Gastroesophageal sphincter (tissue), 4 donors: ENCODE measurements at regions not wholly inside any gene's neighbourhood (a gene's known extent, or its start where the extent isn't known, plus 50 kb on each side); places are given as distances from the start of the nearest gene placed in this dataset.

Experiments
- ATAC-seq: fragments of 150-250 bp; one replicate; pipeline ENCODE4 v1.9.1; 2016; ENCODE audit warnings: mild to moderate bottlenecking, moderate library complexity
- H3K27ac ChIP-seq, 4 donors: fragments of 200-600 bp; sonication (generic) in 3 of 4; 1 replicate in 3 of 4; 2 replicates in 1 of 4; pipeline ENCODE4 v1.5.1; 2016 to 2019
- H3K27me3 ChIP-seq: fragments of 200-600 bp; sonication (generic); one replicate; pipeline ENCODE4 v1.5.1; 2019
- H3K36me3 ChIP-seq, 2 donors: fragments of 200-600 bp; sonication (generic); one replicate each; pipeline ENCODE4 v1.5.1; 2019; ENCODE audit warnings: control low read depth in 1 of 2
- H3K4me1 ChIP-seq, 3 donors: fragments of 200-600 bp; sonication (generic); 1 replicate in 2 of 3; 2 replicates in 1 of 3; pipeline ENCODE4 v1.5.1; 2016 to 2019; ENCODE audit warnings: control low read depth in 2 of 3
- H3K4me3 ChIP-seq, 2 donors: fragments of 200-600 bp; sonication (generic); one replicate each; pipeline ENCODE4 v1.5.1; 2019; ENCODE audit warnings: mild to moderate bottlenecking in 1 of 2, moderate library complexity in 1 of 2
- H3K9me3 ChIP-seq, 3 donors: fragments of 200-600 bp; sonication (generic); one replicate each; pipeline ENCODE4 v1.5.1; 2017 to 2019; ENCODE audit warnings: control low read depth in 2 of 3
- EP300 ChIP-seq: sonication (generic); formaldehyde crosslinking; IDR thresholded peaks from one replicate; pipeline ENCODE4 v1.6.1; 2017; ENCODE audit warnings: antibody characterized with exemption, mild to moderate bottlenecking
- POLR2A ChIP-seq, 2 donors: fragments of 450-650 bp; IDR thresholded peaks; one replicate each; pipeline ENCODE4 v1.6.1; 2017; ENCODE audit warnings: antibody characterized with exemption in 2 of 2, mild to moderate bottlenecking in 2 of 2, moderate library complexity in 1 of 2
- POLR2AphosphoS5 ChIP-seq: sonication (generic); formaldehyde crosslinking; IDR thresholded peaks from one replicate; pipeline ENCODE4 v1.6.1; 2017; ENCODE audit warnings: antibody characterized with exemption
- WGBS, 2 donors: methylation state at CpG; one replicate each; pipeline ENCODE4 v1.1.5; 2018; ENCODE audit warnings: low coverage in 1 of 2; 5-methylcytosine and 5-hydroxymethylcytosine counted together
- TF ChIP-seq, protein P1 (sequence below), 4 experiments: fragments of 200-600 bp in 2 of 4; fragments of 450-650 bp in 2 of 4; sonication (generic) in 1 of 4; IDR thresholded peaks; one replicate each; pipeline ENCODE4 v1.5.1; 2017 to 2019; ENCODE audit warnings: antibody characterized with exemption in 4 of 4, mild to moderate bottlenecking in 2 of 4, moderate library complexity in 2 of 4

DNA sequence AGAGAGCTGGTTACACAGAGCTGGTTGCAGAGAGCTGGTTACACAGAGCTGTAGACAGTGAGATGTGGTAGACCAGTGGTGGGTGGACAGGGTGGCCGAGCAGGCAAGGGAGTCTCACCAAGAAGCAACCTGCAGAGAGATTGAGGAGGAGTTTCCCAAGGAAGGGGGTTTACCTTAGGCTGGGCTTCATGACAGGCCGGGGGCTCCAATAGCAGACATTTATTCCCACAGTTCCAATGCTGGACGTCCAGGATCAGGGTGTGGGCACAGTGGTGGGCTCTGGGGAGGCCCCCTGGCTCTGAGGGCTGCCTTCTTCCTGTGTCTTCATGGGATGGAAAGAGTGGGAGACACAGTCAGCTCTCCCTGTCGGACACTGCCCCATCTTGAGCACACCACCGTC, 386.9 kb upstream of the IRX4 start:
- TF ChIP-seq POLR2AphosphoS5 (no peak), EP300 (no peak)
- TF ChIP-seq, protein P1, sequence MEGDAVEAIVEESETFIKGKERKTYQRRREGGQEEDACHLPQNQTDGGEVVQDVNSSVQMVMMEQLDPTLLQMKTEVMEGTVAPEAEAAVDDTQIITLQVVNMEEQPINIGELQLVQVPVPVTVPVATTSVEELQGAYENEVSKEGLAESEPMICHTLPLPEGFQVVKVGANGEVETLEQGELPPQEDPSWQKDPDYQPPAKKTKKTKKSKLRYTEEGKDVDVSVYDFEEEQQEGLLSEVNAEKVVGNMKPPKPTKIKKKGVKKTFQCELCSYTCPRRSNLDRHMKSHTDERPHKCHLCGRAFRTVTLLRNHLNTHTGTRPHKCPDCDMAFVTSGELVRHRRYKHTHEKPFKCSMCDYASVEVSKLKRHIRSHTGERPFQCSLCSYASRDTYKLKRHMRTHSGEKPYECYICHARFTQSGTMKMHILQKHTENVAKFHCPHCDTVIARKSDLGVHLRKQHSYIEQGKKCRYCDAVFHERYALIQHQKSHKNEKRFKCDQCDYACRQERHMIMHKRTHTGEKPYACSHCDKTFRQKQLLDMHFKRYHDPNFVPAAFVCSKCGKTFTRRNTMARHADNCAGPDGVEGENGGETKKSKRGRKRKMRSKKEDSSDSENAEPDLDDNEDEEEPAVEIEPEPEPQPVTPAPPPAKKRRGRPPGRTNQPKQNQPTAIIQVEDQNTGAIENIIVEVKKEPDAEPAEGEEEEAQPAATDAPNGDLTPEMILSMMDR (IDR thresholded peaks at IDR 0.05) = no peak
- whole genome bisulfite sequencing, 2 donors = 71 to 93% methylated on average over 2 to 5 of the region's 5 CpGs
- ATAC-seq = no peak
- H3K27me3 ChIP-seq = peaks cover 34% of the 10 kb centered on the region
- H3K9me3 ChIP-seq = no peaks in the 10 kb centered on the region
- no peaks in the 10 kb centered on the region for H3K36me3 ChIP-seq
- H3K27ac ChIP-seq = no peak overlapping the region
- no peak overlapping the region for H3K4me3 ChIP-seq
- H3K4me1 ChIP-seq = no peaks in the 10 kb centered on the region

DNA sequence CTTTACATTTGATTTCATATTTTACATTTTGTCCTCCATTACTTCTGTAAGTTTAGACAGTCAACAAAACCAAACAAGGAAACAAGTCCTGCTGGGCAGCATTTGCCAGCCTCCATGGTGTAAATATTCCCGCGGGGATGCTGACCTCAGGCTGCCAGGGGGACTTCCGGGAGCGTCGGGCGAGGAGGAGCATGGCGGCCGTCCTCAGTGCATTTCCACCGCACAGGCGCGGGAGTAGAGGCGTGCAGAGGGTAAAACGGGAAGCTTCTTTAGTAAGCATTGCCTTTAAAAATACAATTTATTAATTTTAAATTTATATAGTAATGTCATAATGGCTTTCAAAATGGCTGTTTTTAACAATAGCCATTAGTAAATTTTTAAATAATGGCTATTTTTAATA, 385.3 kb upstream of the IRX4 start:
- ATAC-seq = no peak
- Histone ChIP-seq H3K36me3 (no peaks in the 10 kb centered on the region), H3K9me3 (peaks cover 0 to 4% (median 0%) of the 10 kb centered on the region in 3 donors), H3K4me1 (no peaks in the 10 kb centered on the region), H3K4me3 (no peak overlapping the region), H3K27ac (no peak overlapping the region), H3K27me3 (peaks cover 34% of the 10 kb centered on the region)
- WGBS, 2 donors = 92 to 94% methylated on average over 13 of the region's 13 CpGs
- no peak for TF ChIP-seq POLR2AphosphoS5
- TF ChIP-seq, protein P1 (IDR thresholded peaks at IDR 0.05) = no peak
- TF ChIP-seq EP300 = no peak
- no peak for TF ChIP-seq POLR2A (IDR thresholded peaks at IDR 0.05)

DNA sequence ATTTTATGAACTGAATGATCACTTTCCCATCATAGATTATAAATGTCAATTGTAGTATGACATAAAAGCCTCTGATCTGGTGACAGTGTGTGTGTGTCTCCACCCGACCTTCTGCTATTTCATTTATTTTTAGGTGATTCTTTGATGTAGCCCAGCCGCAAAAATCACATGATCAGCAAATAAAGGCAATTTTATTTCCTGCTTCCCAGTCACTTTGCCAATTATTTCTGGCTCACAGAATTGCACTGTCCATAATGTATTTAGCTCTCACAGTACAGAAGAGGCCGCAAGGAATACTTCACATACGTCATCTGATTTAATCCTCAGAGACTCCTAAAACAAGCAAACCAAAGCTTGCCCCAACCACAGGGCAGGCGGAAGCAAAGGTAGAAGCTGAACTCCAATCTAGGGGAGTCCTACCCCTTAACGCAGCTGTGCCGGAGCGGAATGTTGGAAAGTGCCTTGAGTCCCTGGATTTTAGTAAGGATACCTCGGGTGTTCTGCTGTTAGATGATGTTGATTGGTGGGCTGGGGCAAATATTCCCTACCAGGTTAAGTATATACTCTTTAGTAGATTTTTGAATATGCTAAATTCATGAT, 384.0 kb upstream of the IRX4 start:
- TF ChIP-seq EP300 (no peak), POLR2A (IDR thresholded peaks at IDR 0.05) (no peak), POLR2AphosphoS5 (no peak)
- TF ChIP-seq, protein P1 (IDR thresholded peaks at IDR 0.05) = no peak
- no peak for ATAC-seq
- peaks cover 32% of the 10 kb centered on the region for H3K27me3 ChIP-seq
- H3K36me3 ChIP-seq = no peaks in the 10 kb centered on the region
- H3K4me1 ChIP-seq = no peaks in the 10 kb centered on the region
- 54 to 55% methylated on average over 5 to 9 of the region's 9 CpGs for WGBS, 2 donors
- peaks cover 0 to 4% (median 0%) of the 10 kb centered on the region in 3 donors for H3K9me3 ChIP-seq
- H3K27ac ChIP-seq = no peak overlapping the region
- H3K4me3 ChIP-seq = no peak overlapping the region

DNA sequence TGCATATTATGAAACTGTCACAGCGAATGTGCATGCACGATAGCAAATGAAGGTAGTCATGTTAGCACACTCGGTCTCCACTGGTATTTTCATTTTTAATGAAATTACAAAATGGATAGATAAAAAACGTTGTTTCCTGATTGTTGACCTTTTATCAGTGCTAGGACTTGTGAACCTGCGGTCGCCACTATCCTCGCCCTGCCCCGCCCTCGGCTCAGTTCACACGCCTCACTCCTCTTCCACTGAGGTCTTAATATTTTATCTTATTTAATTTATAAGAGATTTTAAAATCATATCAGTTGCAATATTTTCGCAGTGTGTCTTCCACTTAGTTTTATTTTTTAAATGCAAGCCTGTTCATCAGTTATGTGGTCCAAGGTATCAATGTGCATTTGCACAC, 382.6 kb upstream of the IRX4 start:
- Histone ChIP-seq H3K27me3 (peaks cover 26% of the 10 kb centered on the region), H3K27ac (no peak overlapping the region), H3K9me3 (peaks cover 0 to 4% (median 0%) of the 10 kb centered on the region in 3 donors), H3K4me1 (no peaks in the 10 kb centered on the region), H3K36me3 (no peaks in the 10 kb centered on the region), H3K4me3 (no peak overlapping the region)
- TF ChIP-seq POLR2A (IDR thresholded peaks at IDR 0.05) = no peak
- TF ChIP-seq, protein P1 (IDR thresholded peaks at IDR 0.05) = no peak
- TF ChIP-seq POLR2AphosphoS5 = no peak
- no peak for TF ChIP-seq EP300
- WGBS, 2 donors = 88 to 91% methylated on average over 11 of the region's 11 CpGs
- no peak for ATAC-seq

DNA sequence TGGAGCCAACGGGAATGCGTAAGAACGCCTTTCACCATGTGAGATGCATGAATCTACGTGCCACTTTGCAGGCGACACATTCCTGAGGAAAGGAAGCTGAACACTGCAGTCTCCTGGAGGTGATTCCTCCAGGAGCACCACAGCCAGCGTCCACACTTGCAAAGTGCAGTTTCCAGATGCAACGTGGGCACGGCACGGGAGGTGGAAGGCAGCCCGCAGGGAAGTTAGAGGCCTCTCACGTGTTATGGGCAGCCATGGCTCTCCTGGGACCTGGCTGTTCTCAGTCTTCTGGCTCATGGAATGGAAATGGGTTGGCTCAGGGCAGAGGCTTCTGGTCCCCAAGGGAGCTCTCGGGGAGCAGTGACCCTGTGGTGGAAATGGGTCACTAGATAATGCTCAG, 381.0 kb upstream of the IRX4 start:
- no peak for ATAC-seq
- Histone ChIP-seq H3K27ac (no peak overlapping the region), H3K9me3 (peaks cover 0 to 4% (median 0%) of the 10 kb centered on the region in 3 donors), H3K4me1 (no peaks in the 10 kb centered on the region), H3K4me3 (no peak overlapping the region), H3K36me3 (no peaks in the 10 kb centered on the region), H3K27me3 (peaks cover 30% of the 10 kb centered on the region)
- no peak for TF ChIP-seq POLR2A (IDR thresholded peaks at IDR 0.05)
- TF ChIP-seq, protein P1 (IDR thresholded peaks at IDR 0.05) = no peak
- TF ChIP-seq POLR2AphosphoS5 = no peak
- TF ChIP-seq EP300 = no peak
- 78 to 79% methylated on average over 6 to 11 of the region's 12 CpGs for WGBS, 2 donors
